OCI-LY7 (cell line): ENCODE measurements at regions not wholly inside any gene's neighbourhood (a gene's known extent, or its start where the extent isn't known, plus 50 kb on each side); places are given as distances from the start of the nearest gene placed in this dataset.

Experiments
- BruUV-seq: library from RNA; stranded (reverse); fragments of 400-500 nt; replicated peaks from 2 replicates; lab custom pipeline; 2021; lab: Mats Ljungman, UMichigan
- CTCF ChIA-PET: fragments of 300-600 bp; sonication (Branson Sonifier 250); formaldehyde crosslinking; loops from one replicate; lab custom pipeline; 2022; ENCODE audit warnings: antibody characterized with exemption; ENCODE audit not compliant: unreplicated experiment; lab: Charles Lee
- POLR2A ChIA-PET: fragments of 300-600 bp; sonication (Branson Sonifier 250); formaldehyde crosslinking; loops from one replicate; lab custom pipeline; 2022; ENCODE audit warnings: antibody characterized with exemption; lab: Charles Lee
- DNase-seq: peaks from one replicate; pipeline ENCODE4 v3.0.0-alpha.2; 2015; ENCODE audit warnings: low spot score
- H2AFZ ChIP-seq: fragments of 200-600 bp; sonication (generic), shearing (Covaris generic); 2 replicates; pipeline ENCODE4 v1.6.1; 2014; ENCODE audit warnings: mild to moderate bottlenecking, antibody characterized with exemption, low read length, moderate library complexity
- H3K27ac ChIP-seq: fragments of 200-600 bp; sonication (generic); 2 replicates; pipeline ENCODE4 v1.5.1; 2014; ENCODE audit warnings: mixed run types, low read depth, mild to moderate bottlenecking, moderate library complexity, low read length, inconsistent platforms; ENCODE audit not compliant: poor library complexity, severe bottlenecking
- H3K36me3 ChIP-seq: fragments of 200-600 bp; sonication (generic); 2 replicates; pipeline ENCODE4 v1.6.1; 2014; ENCODE audit warnings: mild to moderate bottlenecking, antibody characterized with exemption, low read length, moderate library complexity, mixed read lengths; ENCODE audit not compliant: insufficient read depth
- H3K4me1 ChIP-seq: fragments of 200-600 bp; sonication (generic); 2 replicates; pipeline ENCODE4 v1.5.1; 2014; ENCODE audit warnings: mild to moderate bottlenecking, low read length; ENCODE audit not compliant: insufficient read depth, poor library complexity, severe bottlenecking
- H3K4me2 ChIP-seq: fragments of 200-600 bp; sonication (generic); 2 replicates; pipeline ENCODE4 v1.6.1; 2014; ENCODE audit warnings: mild to moderate bottlenecking, low read length
- H3K4me3 ChIP-seq: fragments of 200-600 bp; sonication (generic); 2 replicates; pipeline ENCODE4 v1.5.1; 2014; ENCODE audit warnings: mild to moderate bottlenecking, low read depth, low read length; ENCODE audit not compliant: poor library complexity, severe bottlenecking
- H3K79me2 ChIP-seq: fragments of 200-600 bp; sonication (generic); 2 replicates; pipeline ENCODE4 v1.6.1; 2016; ENCODE audit warnings: low read depth, mild to moderate bottlenecking, low read length, moderate library complexity, mixed read lengths; ENCODE audit not compliant: insufficient read depth
- H3K9me2 ChIP-seq: fragments of 200-600 bp; sonication (generic); 2 replicates; pipeline ENCODE4 v1.6.1; 2016; ENCODE audit warnings: mild to moderate bottlenecking, low read length, mixed read lengths; ENCODE audit not compliant: insufficient read depth
- H3K9me3 ChIP-seq: fragments of 200-600 bp; sonication (generic); 2 replicates; pipeline ENCODE4 v1.6.1; 2014; ENCODE audit warnings: mild to moderate bottlenecking, mixed run types, low read length, mixed read lengths
- H4K20me1 ChIP-seq: fragments of 200-600 bp; sonication (generic); 2 replicates; pipeline ENCODE4 v1.6.1; 2014; ENCODE audit warnings: mild to moderate bottlenecking, antibody characterized with exemption, low read length, moderate library complexity, mixed read lengths; ENCODE audit not compliant: insufficient read depth
- EZH2phosphoT487 ChIP-seq: fragments of 200-600 bp; sonication (generic); IDR thresholded peaks from 2 replicates; pipeline ENCODE4 v1.6.1; 2018; ENCODE audit warnings: low read depth, borderline replicate concordance, mild to moderate bottlenecking, mixed run types, antibody characterized with exemption, low read length, moderate library complexity, mixed read lengths
- intact Hi-C: fragments of 100-400 bp; cut with micrococcal nuclease; formaldehyde crosslinking; loops from one replicate; pipeline ENCODE4 v1.10.0; 2022; ENCODE audit not compliant: unreplicated experiment
- TF ChIP-seq, protein P1 (sequence below): fragments of 200-600 bp; sonication (generic); conservative IDR thresholded peaks from 2 replicates; pipeline ENCODE4 v1.5.1; 2014; ENCODE audit warnings: mild to moderate bottlenecking, antibody characterized with exemption, low read length, moderate library complexity, mixed read lengths

DNA sequence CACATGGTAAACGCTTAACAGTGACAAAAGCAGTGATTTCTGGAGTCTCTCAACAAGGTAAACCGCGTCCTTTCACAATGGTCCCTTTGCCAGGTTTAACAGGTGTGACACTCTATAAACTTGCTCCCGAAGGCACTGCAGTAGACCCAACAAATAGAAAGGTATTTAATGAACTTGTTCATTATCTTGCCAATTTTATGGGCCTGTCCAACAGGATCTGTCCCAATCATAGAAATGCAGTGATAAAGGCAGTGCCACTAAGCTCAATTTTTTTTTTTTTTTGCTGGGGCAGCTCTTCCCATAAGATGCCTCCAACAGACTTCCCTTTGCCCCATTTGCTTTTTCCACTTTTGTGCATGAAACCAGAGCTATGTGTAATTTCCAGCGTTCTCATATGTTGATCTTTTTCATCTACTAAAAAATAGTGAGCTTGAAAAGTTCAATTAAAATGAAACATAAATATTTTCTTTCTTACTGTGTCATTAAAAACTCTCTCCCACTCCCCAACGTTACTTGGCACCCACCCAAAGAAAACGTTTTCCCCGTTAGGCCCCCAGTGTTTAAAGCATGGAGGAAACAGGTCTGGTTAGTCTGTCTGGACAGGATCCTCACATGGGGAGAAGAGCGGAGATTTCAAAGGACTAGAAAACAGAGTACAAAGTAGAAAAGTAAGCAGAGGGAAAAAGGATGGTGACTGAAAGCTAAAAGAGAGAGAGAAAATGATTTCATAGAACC, 80.9 kb upstream of the SPATA31D4 start:
- no peaks in the 10 kb centered on the region for H3K36me3 ChIP-seq
- no peak overlapping the region for H2AFZ ChIP-seq
- H3K4me2 ChIP-seq: no peak overlapping the region
- no peaks in the 10 kb centered on the region for H4K20me1 ChIP-seq
- no peak overlapping the region for H3K27ac ChIP-seq
- intact Hi-C loops: no loop called here
- no peaks in the 10 kb centered on the region for H3K9me3 ChIP-seq
- H3K4me1 ChIP-seq: no peaks in the 10 kb centered on the region
- BruUV-seq: no TSS peak
- TF ChIP-seq EZH2phosphoT487: no peak
- TF ChIP-seq, protein P1, sequence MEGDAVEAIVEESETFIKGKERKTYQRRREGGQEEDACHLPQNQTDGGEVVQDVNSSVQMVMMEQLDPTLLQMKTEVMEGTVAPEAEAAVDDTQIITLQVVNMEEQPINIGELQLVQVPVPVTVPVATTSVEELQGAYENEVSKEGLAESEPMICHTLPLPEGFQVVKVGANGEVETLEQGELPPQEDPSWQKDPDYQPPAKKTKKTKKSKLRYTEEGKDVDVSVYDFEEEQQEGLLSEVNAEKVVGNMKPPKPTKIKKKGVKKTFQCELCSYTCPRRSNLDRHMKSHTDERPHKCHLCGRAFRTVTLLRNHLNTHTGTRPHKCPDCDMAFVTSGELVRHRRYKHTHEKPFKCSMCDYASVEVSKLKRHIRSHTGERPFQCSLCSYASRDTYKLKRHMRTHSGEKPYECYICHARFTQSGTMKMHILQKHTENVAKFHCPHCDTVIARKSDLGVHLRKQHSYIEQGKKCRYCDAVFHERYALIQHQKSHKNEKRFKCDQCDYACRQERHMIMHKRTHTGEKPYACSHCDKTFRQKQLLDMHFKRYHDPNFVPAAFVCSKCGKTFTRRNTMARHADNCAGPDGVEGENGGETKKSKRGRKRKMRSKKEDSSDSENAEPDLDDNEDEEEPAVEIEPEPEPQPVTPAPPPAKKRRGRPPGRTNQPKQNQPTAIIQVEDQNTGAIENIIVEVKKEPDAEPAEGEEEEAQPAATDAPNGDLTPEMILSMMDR: no peak
- DNase-seq: no peak
- H3K4me3 ChIP-seq: no peak overlapping the region
- ChIA-PET CTCF (no interaction called here), POLR2A (interaction anchor here (0.6 to 1.5 kb wide), 6 partner anchors 10 to 1525 kb away, joined by 3 to 4 read pairs (median 3); no protein-coding TSS in a partner anchor)
- H3K79me2 ChIP-seq: no peaks in the 10 kb centered on the region
- H3K9me2 ChIP-seq: no peaks in the 10 kb centered on the region

DNA sequence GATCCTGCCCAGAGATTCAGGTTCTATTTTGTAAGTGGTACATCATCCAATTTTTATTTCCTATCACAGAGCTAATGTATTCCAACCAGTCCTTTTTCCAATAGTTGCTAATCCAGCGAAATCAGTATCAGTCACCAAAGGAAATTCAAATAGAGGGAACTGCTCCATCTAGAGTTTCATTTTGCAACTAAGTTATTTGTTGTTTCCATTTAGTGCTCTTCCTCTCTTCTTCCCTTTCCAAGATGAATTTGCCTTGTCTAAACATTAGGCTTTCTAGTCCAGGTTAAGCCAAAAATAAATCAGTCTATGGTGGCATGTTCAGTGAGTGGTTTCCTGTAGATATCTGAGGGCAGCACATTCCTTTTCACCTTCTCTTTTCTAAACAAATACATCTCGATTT, 79.8 kb upstream of the SPATA31D4 start:
- Histone ChIP-seq H3K9me3 (no peaks in the 10 kb centered on the region), H3K4me2 (no peak overlapping the region), H3K4me1 (no peaks in the 10 kb centered on the region), H3K9me2 (no peaks in the 10 kb centered on the region), H2AFZ (no peak overlapping the region), H3K4me3 (no peak overlapping the region), H3K27ac (no peak overlapping the region), H4K20me1 (no peaks in the 10 kb centered on the region), H3K79me2 (no peaks in the 10 kb centered on the region), H3K36me3 (no peaks in the 10 kb centered on the region)
- ChIA-PET CTCF (no interaction called here), POLR2A (interaction anchor here (1.5 kb wide), 2 partner anchors 9 to 11 kb away, joined by 3 read pairs; no protein-coding TSS in a partner anchor)
- DNase-seq: no peak
- TF ChIP-seq, protein P1: peak; percentile 48; the same call in 1 of the 2 replicates
- no peak for TF ChIP-seq EZH2phosphoT487
- intact Hi-C loops: no loop called here
- BruUV-seq: no TSS peak

DNA sequence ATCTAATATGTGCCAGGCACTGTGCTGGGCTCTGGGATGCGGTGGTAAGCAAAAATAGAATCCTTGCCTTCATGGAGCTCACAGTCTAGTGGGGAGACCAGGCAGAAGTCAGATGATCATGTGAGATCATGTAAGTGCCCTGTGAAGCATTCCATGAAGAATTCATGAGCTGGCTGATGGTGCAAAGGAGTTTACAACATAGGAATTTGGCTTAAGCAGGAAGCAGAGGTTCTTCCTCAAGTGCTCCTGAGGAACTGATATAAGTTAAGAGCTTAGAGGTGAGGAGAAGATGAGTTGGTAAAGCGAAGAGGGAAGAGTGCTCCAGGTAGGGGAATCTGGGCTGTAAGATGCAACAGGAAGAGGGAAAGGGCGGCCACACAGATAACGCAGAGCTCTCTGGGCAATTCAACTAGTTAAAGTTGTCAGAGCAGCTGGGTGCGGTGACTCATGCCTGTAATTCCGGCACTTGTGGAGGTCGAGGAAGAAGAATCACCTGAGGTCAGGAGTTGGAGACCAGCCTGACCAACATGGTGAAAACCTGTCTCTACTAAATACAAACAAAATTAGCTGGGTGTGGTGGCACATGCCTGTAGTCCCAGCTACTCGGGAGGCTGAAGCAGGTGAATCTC, 78.5 kb upstream of the SPATA31D4 start:
- ChIA-PET CTCF (no interaction called here), POLR2A (interaction anchor here (0.8 kb wide), 1 partner anchor 17 kb away, joined by 3 read pairs; no protein-coding TSS in a partner anchor)
- Histone ChIP-seq H2AFZ (no peak overlapping the region), H3K4me3 (no peak overlapping the region), H3K9me3 (no peaks in the 10 kb centered on the region), H3K9me2 (no peaks in the 10 kb centered on the region), H4K20me1 (no peaks in the 10 kb centered on the region), H3K79me2 (no peaks in the 10 kb centered on the region), H3K4me1 (no peaks in the 10 kb centered on the region), H3K4me2 (no peak overlapping the region), H3K36me3 (no peaks in the 10 kb centered on the region), H3K27ac (no peak overlapping the region)
- BruUV-seq: no TSS peak
- TF ChIP-seq EZH2phosphoT487: no peak
- TF ChIP-seq, protein P1: no peak
- DNase-seq: no peak
- intact Hi-C loops: no loop called here
